NCI-H510A treated with DMSO at 0.1 percent for 48 hours (cell line): ENCODE measurements at regions not wholly inside any gene's neighbourhood (a gene's known extent, or its start where the extent isn't known, plus 50 kb on each side); places are given as distances from the start of the nearest gene placed in this dataset.

ENCODE experiments used
- DNase-seq: peaks from one replicate; lab custom pipeline; 2025; lab: John Stamatoyannopoulos, UW

GRCh38 chr9:16951502-16951901 lies 81.0 kb upstream of the BNC2 start:
- no peak for DNase-seq

GRCh38 chr9:16950051-16950450 lies 79.6 kb upstream of the BNC2 start:
- DNase-seq, result no peak

GRCh38 chr9:16930578-16930977 lies 60.1 kb upstream of the BNC2 start:
- no peak for DNase-seq

GRCh38 chr9:16928179-16928945 lies 57.9 kb upstream of the BNC2 start:
- DNase-seq, result no peak

GRCh38 chr9:16925426-16925825 lies 55.0 kb upstream of the BNC2 start:
- DNase-seq, result no peak

- DNase-seq, result no peak
Measured at GRCh38 chr9:16924311-16924915, 53.9 kb upstream of the BNC2 start.

GRCh38 chr9:16921855-16922254 lies 51.4 kb upstream of the BNC2 start:
- no peak for DNase-seq
